Mesodermal cell (in vitro differentiated cells): ENCODE measurements at regions not wholly inside any gene's neighbourhood (a gene's known extent, or its start where the extent isn't known, plus 50 kb on each side); places are given as distances from the start of the nearest gene placed in this dataset.
A peak's percentile ranks its signal among the peaks of the same experiment; 100 is the strongest.

ENCODE experiments used
- H3K27ac ChIP-seq: 2 replicates; pipeline ENCODE4 v1.7.0; 2013; ENCODE audit warnings: mild to moderate bottlenecking, low read depth, low read length, moderate library complexity; ENCODE audit not compliant: severe bottlenecking
- H3K36me3 ChIP-seq: 2 replicates; pipeline ENCODE4 v1.7.1; 2013; ENCODE audit warnings: mild to moderate bottlenecking, low read length, moderate library complexity; ENCODE audit not compliant: control insufficient read depth, insufficient read depth
- H3K4me1 ChIP-seq: one replicate; pipeline ENCODE4 v1.7.1; 2013; ENCODE audit warnings: mild to moderate bottlenecking, low read length; ENCODE audit not compliant: insufficient read depth, control insufficient read depth, poor library complexity, severe bottlenecking
- H3K4me3 ChIP-seq: 2 replicates; pipeline ENCODE4 v1.7.0; 2013; ENCODE audit warnings: low read length, control low read depth, mild to moderate bottlenecking; ENCODE audit not compliant: insufficient read depth, poor library complexity, severe bottlenecking; ENCODE audit errors: extremely low read depth
- H3K9me3 ChIP-seq: 2 replicates; pipeline ENCODE4 v1.7.1; 2013; ENCODE audit warnings: mild to moderate bottlenecking, low read length, moderate library complexity; ENCODE audit not compliant: control insufficient read depth
- WGBS, 2 experiments: methylation state at CpG; one replicate each; pipeline ENCODE4 v1.1.5; 2013; ENCODE audit warnings: missing lambda C conversion rate in 2 of 2; ENCODE audit not compliant: insufficient coverage in 2 of 2; 5-methylcytosine and 5-hydroxymethylcytosine counted together

GRCh38 chr12:126998031-126998430 is 1268.9 kb upstream of the TMEM132C start:
- Histone ChIP-seq H3K27ac (peak overlapping the region; percentile 82), H3K4me3 (no peak overlapping the region), H3K36me3 (no peaks in the 10 kb centered on the region), H3K9me3 (no peaks in the 10 kb centered on the region), H3K4me1 (peaks cover 6% of the 10 kb centered on the region)
- 93% methylated on average over 4 of the region's 4 CpGs for WGBS, 2 experiments

- Histone ChIP-seq H3K4me3 (no peak overlapping the region), H3K36me3 (no peaks in the 10 kb centered on the region), H3K9me3 (no peaks in the 10 kb centered on the region), H3K27ac (peak overlapping the region; percentile 82), H3K4me1 (peaks cover 6% of the 10 kb centered on the region)
- 47 to 62% methylated on average over 6 to 7 of the region's 10 CpGs for WGBS, 2 experiments
These were observed 1268.2 kb upstream of the TMEM132C start for GRCh38 chr12:126998747-126999285.

- Histone ChIP-seq H3K4me3 (no peak overlapping the region), H3K27ac (peak overlapping the region; percentile 82), H3K36me3 (no peaks in the 10 kb centered on the region), H3K4me1 (peaks cover 6% of the 10 kb centered on the region), H3K9me3 (no peaks in the 10 kb centered on the region)
- 98 to 100% methylated on average over 1 to 4 of the region's 5 CpGs for WGBS, 2 experiments
These were observed 1267.6 kb upstream of the TMEM132C start for GRCh38 chr12:126999352-126999751.

GRCh38 chr12:127005406-127005805 is 1261.6 kb upstream of the TMEM132C start:
- Histone ChIP-seq H3K36me3 (no peaks in the 10 kb centered on the region), H3K9me3 (no peaks in the 10 kb centered on the region), H3K4me3 (no peak overlapping the region), H3K4me1 (no peaks in the 10 kb centered on the region), H3K27ac (no peak overlapping the region)
- 50% methylated on average over 2 of the region's 3 CpGs; no CpG with 5 or more reads in 1 of the 2 experiments for WGBS, 2 experiments

GRCh38 chr12:127006972-127007371 is 1260.0 kb upstream of the TMEM132C start:
- WGBS, 2 experiments: 93 to 97% methylated on average over 7 of the region's 9 CpGs
- Histone ChIP-seq H3K36me3 (no peaks in the 10 kb centered on the region), H3K4me3 (no peak overlapping the region), H3K27ac (no peak overlapping the region), H3K4me1 (peaks cover 2% of the 10 kb centered on the region), H3K9me3 (no peaks in the 10 kb centered on the region)

- Histone ChIP-seq H3K36me3 (no peaks in the 10 kb centered on the region), H3K27ac (no peak overlapping the region), H3K4me3 (no peak overlapping the region), H3K9me3 (no peaks in the 10 kb centered on the region), H3K4me1 (peaks cover 2% of the 10 kb centered on the region)
- 85 to 90% methylated on average over 5 to 7 of the region's 10 CpGs for WGBS, 2 experiments
These were observed 1258.1 kb upstream of the TMEM132C start for GRCh38 chr12:127008755-127009403.

GRCh38 chr12:127012109-127012508 is 1254.9 kb upstream of the TMEM132C start:
- Histone ChIP-seq H3K36me3 (no peaks in the 10 kb centered on the region), H3K4me1 (peaks cover 2% of the 10 kb centered on the region), H3K4me3 (no peak overlapping the region), H3K9me3 (no peaks in the 10 kb centered on the region), H3K27ac (no peak overlapping the region)
- WGBS, 2 experiments: 89 to 96% methylated on average over 2 to 3 of the region's 3 CpGs

GRCh38 chr12:127013197-127013596 is 1253.8 kb upstream of the TMEM132C start:
- no peak overlapping the region for H3K27ac ChIP-seq

GRCh38 chr12:127014079-127014478 is 1252.9 kb upstream of the TMEM132C start:
- Histone ChIP-seq H3K4me3 (no peak overlapping the region), H3K27ac (no peak overlapping the region), H3K36me3 (no peaks in the 10 kb centered on the region), H3K9me3 (no peaks in the 10 kb centered on the region), H3K4me1 (peaks cover 2% of the 10 kb centered on the region)
- WGBS, 2 experiments: 0% methylated on average over 1 of the region's 1 CpG; no CpG with 5 or more reads in 1 of the 2 experiments

More at GRCh38 chr12:127013197-127013596, 1253.8 kb upstream of the TMEM132C start:
- Histone ChIP-seq H3K9me3 (no peaks in the 10 kb centered on the region), H3K4me3 (no peak overlapping the region), H3K4me1 (peaks cover 2% of the 10 kb centered on the region), H3K36me3 (no peaks in the 10 kb centered on the region)
- 82% methylated on average over 2 of the region's 4 CpGs; no CpG with 5 or more reads in 1 of the 2 experiments for WGBS, 2 experiments

GRCh38 chr12:127024791-127025190 is 1242.2 kb upstream of the TMEM132C start:
- WGBS, 2 experiments: 33 to 60% methylated on average over 1 of the region's 2 CpGs
- H3K27ac ChIP-seq: no peak overlapping the region
- H3K4me1 ChIP-seq: no peaks in the 10 kb centered on the region
- H3K4me3 ChIP-seq: no peak overlapping the region
- H3K9me3 ChIP-seq: no peaks in the 10 kb centered on the region
- H3K36me3 ChIP-seq: no peaks in the 10 kb centered on the region

GRCh38 chr12:127025545-127025944 is 1241.4 kb upstream of the TMEM132C start:
- Histone ChIP-seq H3K27ac (no peak overlapping the region), H3K36me3 (no peaks in the 10 kb centered on the region), H3K9me3 (no peaks in the 10 kb centered on the region), H3K4me1 (no peaks in the 10 kb centered on the region), H3K4me3 (no peak overlapping the region)
- WGBS, 2 experiments: 83 to 100% methylated on average over 1 of the region's 1 CpG
